PFSK-1 (cell line): ENCODE measurements at regions not wholly inside any gene's neighbourhood (a gene's known extent, or its start where the extent isn't known, plus 50 kb on each side); places are given as distances from the start of the nearest gene placed in this dataset.

Experiments
- FOXP2 ChIP-seq: optimal IDR thresholded peaks from 2 replicates; pipeline ENCODE3; 2011; ENCODE audit warnings: borderline replicate concordance, control low read depth, inconsistent platforms; ENCODE audit not compliant: insufficient read depth; ENCODE audit errors: extremely low read length, extremely low read depth
- POLR2AphosphoS5 ChIP-seq: IDR thresholded peaks from 2 replicates; pipeline ENCODE4 v1.6.1; 2012; ENCODE audit warnings: low read depth, mild to moderate bottlenecking, control low read depth, low read length, moderate library complexity
- REST ChIP-seq, 2 experiments: IDR thresholded peaks; 2 replicates each; pipeline versions ENCODE4 v1.6.1 to v1.8.0; 2011 to 2012; ENCODE audit warnings: low read depth in 2 of 2, low read length in 2 of 2, control low read depth in 1 of 2, inconsistent platforms in 1 of 2, mild to moderate bottlenecking in 1 of 2, moderate library complexity in 1 of 2; ENCODE audit not compliant: insufficient read depth in 1 of 2
- SIN3A ChIP-seq: IDR thresholded peaks from 2 replicates; pipeline ENCODE4 v1.6.1; 2012; ENCODE audit warnings: mild to moderate bottlenecking, low read length, moderate library complexity, borderline replicate concordance; ENCODE audit not compliant: insufficient read depth
- TAF1 ChIP-seq: IDR thresholded peaks from 2 replicates; pipeline ENCODE4 v1.6.1; 2012; ENCODE audit warnings: low read length, control low read depth, borderline replicate concordance; ENCODE audit not compliant: insufficient read depth

GRCh38 chr14:100415226-100415625 is 92.1 kb downstream of the SLC25A47 start:
- TF ChIP-seq TAF1 (no peak), REST (IDR thresholded peaks at IDR 0.05; ENCODE audit: insufficient read depth in 1 of 2, low read depth in 2 of 2, low read length in 2 of 2) (no peak), SIN3A (no peak), POLR2AphosphoS5 (no peak), FOXP2 (no peak)

- TF ChIP-seq POLR2AphosphoS5 (no peak), REST (IDR thresholded peaks at IDR 0.05; ENCODE audit: insufficient read depth in 1 of 2, low read depth in 2 of 2, low read length in 2 of 2) (no peak), SIN3A (no peak), FOXP2 (no peak), TAF1 (no peak)
Observed at GRCh38 chr14:100416081-100416680, 93.0 kb downstream of the SLC25A47 start.

- TF ChIP-seq REST (IDR thresholded peaks at IDR 0.05; ENCODE audit: insufficient read depth in 1 of 2, low read depth in 2 of 2, low read length in 2 of 2) = no peak
- no peak for TF ChIP-seq SIN3A
- TF ChIP-seq POLR2AphosphoS5 = no peak
- no peak for TF ChIP-seq TAF1
- peak; percentile 68 for TF ChIP-seq FOXP2
Observed at GRCh38 chr14:100416921-100417860, 94.1 kb downstream of the SLC25A47 start.

- TF ChIP-seq POLR2AphosphoS5 (no peak), TAF1 (no peak), FOXP2 (no peak), SIN3A (no peak), REST (IDR thresholded peaks at IDR 0.05; ENCODE audit: insufficient read depth in 1 of 2, low read depth in 2 of 2, low read length in 2 of 2) (no peak)
Observed at GRCh38 chr14:100419856-100420255, 96.7 kb downstream of the SLC25A47 start.
